BLaER1 (cell line): ENCODE measurements at regions not wholly inside any gene's neighbourhood (a gene's known extent, or its start where the extent isn't known, plus 50 kb on each side); places are given as distances from the start of the nearest gene placed in this dataset.
"Not testable (repeated sequence)": the region's sequence is repeated elsewhere in the genome, so short reads cannot be mapped to it uniquely, and the experiment has no call there.

Experiments used
- H3K27ac ChIP-seq: shearing (Covaris generic); formaldehyde crosslinking; 2 replicates; pipeline ENCODE4 v1.8.1; 2022
- H3K27me3 ChIP-seq: shearing (Covaris generic); formaldehyde crosslinking; 2 replicates; pipeline ENCODE4 v1.8.1; 2022
- H3K36me3 ChIP-seq: shearing (Covaris generic); formaldehyde crosslinking; 2 replicates; pipeline ENCODE4 v1.8.1; 2022
- H3K4me1 ChIP-seq: shearing (Covaris generic); formaldehyde crosslinking; 2 replicates; pipeline ENCODE4 v1.8.1; 2022
- H3K4me2 ChIP-seq: shearing (Covaris generic); formaldehyde crosslinking; 2 replicates; pipeline ENCODE4 v1.8.1; 2022
- H3K4me3 ChIP-seq: shearing (Covaris generic); formaldehyde crosslinking; 2 replicates; pipeline ENCODE4 v1.8.1; 2022
- H3K9ac ChIP-seq: shearing (Covaris generic); formaldehyde crosslinking; 2 replicates; pipeline ENCODE4 v1.8.1; 2022
- H3K9me3 ChIP-seq: shearing (Covaris generic); formaldehyde crosslinking; 2 replicates; pipeline ENCODE4 v1.8.1; 2022
- H4K20me1 ChIP-seq: shearing (Covaris generic); formaldehyde crosslinking; 2 replicates; pipeline ENCODE4 v1.8.1; 2022
- Cebpa-rat ChIP-seq: shearing (Covaris generic); IDR thresholded peaks from 2 replicates; pipeline ENCODE4 v1.8.1; 2022

GRCh38 chrX:124181515-124181914 lies 150.9 kb upstream of the TEX13D start:
- H3K4me1 ChIP-seq, H3K27ac ChIP-seq, H3K4me2 ChIP-seq, H3K9me3 ChIP-seq, H4K20me1 ChIP-seq, H3K4me3 ChIP-seq, H3K9ac ChIP-seq, H3K36me3 ChIP-seq: not testable (repeated sequence)
- peaks cover 26% of the 10 kb centered on the region; the same call in 1 of the 2 replicates for H3K27me3 ChIP-seq
- TF ChIP-seq Cebpa-rat = peak; percentile 83

- H3K9ac ChIP-seq = no peak overlapping the region
- no peak overlapping the region for H3K27ac ChIP-seq
- H3K36me3 ChIP-seq = no peaks in the 10 kb centered on the region
- H3K27me3 ChIP-seq = peaks cover 74% of the 10 kb centered on the region
- H3K4me1 ChIP-seq = 0 out of 2 replicates have a peak, but pooled peaks cover 7% of the 10 kb centered on the region
- TF ChIP-seq Cebpa-rat = no peak
- no peak overlapping the region for H3K4me3 ChIP-seq
- H3K4me2 ChIP-seq = no peak overlapping the region
- H3K9me3 ChIP-seq = no peaks in the 10 kb centered on the region; the same call in 1 of the 2 replicates
- H4K20me1 ChIP-seq = no peaks in the 10 kb centered on the region
Measured at GRCh38 chrX:124190440-124190839, 142.0 kb upstream of the TEX13D start.

- 0 out of 2 replicates have a peak, but pooled peaks cover 7% of the 10 kb centered on the region for H3K4me1 ChIP-seq
- TF ChIP-seq Cebpa-rat = no peak
Measured at GRCh38 chrX:124194199-124194598, 138.3 kb upstream of the TEX13D start.

GRCh38 chrX:124194901-124195300 lies 137.6 kb upstream of the TEX13D start:
- Histone ChIP-seq H3K4me2 (no peak overlapping the region), H3K4me1 (0 out of 2 replicates have a peak, but pooled peaks cover 7% of the 10 kb centered on the region), H3K9me3 (no peaks in the 10 kb centered on the region), H3K36me3 (no peaks in the 10 kb centered on the region), H3K27me3 (peaks cover 83% of the 10 kb centered on the region), H3K27ac (no peak overlapping the region), H3K4me3 (no peak overlapping the region), H4K20me1 (no peaks in the 10 kb centered on the region), H3K9ac (no peak overlapping the region)
- TF ChIP-seq Cebpa-rat = no peak

More at GRCh38 chrX:124194199-124194598, 138.3 kb upstream of the TEX13D start:
- Histone ChIP-seq H3K4me2 (no peak overlapping the region), H4K20me1 (no peaks in the 10 kb centered on the region), H3K36me3 (no peaks in the 10 kb centered on the region), H3K9ac (no peak overlapping the region), H3K4me3 (no peak overlapping the region), H3K27me3 (peaks cover 78% of the 10 kb centered on the region), H3K9me3 (no peaks in the 10 kb centered on the region), H3K27ac (no peak overlapping the region)

GRCh38 chrX:124203311-124203710 lies 129.1 kb upstream of the TEX13D start:
- peaks cover 66% of the 10 kb centered on the region for H3K27me3 ChIP-seq

GRCh38 chrX:124208660-124209059 lies 123.8 kb upstream of the TEX13D start:
- Histone ChIP-seq H3K9ac (no peak overlapping the region), H3K27ac (no peak overlapping the region), H3K4me1 (peaks cover 20% of the 10 kb centered on the region), H3K9me3 (peaks cover 3% of the 10 kb centered on the region; the same call in 1 of the 2 replicates), H3K27me3 (peaks cover 45% of the 10 kb centered on the region), H3K4me3 (no peak overlapping the region), H4K20me1 (no peaks in the 10 kb centered on the region), H3K36me3 (no peaks in the 10 kb centered on the region), H3K4me2 (peak overlapping the region; percentile 29)
- no peak for TF ChIP-seq Cebpa-rat

More at GRCh38 chrX:124203311-124203710, 129.1 kb upstream of the TEX13D start:
- no peak overlapping the region for H3K4me3 ChIP-seq
- H3K9me3 ChIP-seq = peaks cover 12% of the 10 kb centered on the region; the same call in 1 of the 2 replicates
- H3K4me2 ChIP-seq = no peak overlapping the region
- no peaks in the 10 kb centered on the region for H4K20me1 ChIP-seq
- no peaks in the 10 kb centered on the region for H3K36me3 ChIP-seq
- no peak overlapping the region for H3K9ac ChIP-seq
- no peak for TF ChIP-seq Cebpa-rat
- peaks cover 5% of the 10 kb centered on the region for H3K4me1 ChIP-seq
- H3K27ac ChIP-seq = no peak overlapping the region

GRCh38 chrX:124209792-124210576 lies 122.5 kb upstream of the TEX13D start:
- no peak for TF ChIP-seq Cebpa-rat
- H3K27me3 ChIP-seq = peaks cover 43% of the 10 kb centered on the region
- H3K9ac ChIP-seq = no peak overlapping the region
- no peaks in the 10 kb centered on the region for H4K20me1 ChIP-seq
- H3K4me2 ChIP-seq = no peak overlapping the region
- no peak overlapping the region for H3K4me3 ChIP-seq
- H3K9me3 ChIP-seq = peaks cover 3% of the 10 kb centered on the region; the same call in 1 of the 2 replicates
- H3K36me3 ChIP-seq = no peaks in the 10 kb centered on the region
- peaks cover 20% of the 10 kb centered on the region for H3K4me1 ChIP-seq
- no peak overlapping the region for H3K27ac ChIP-seq

GRCh38 chrX:124211312-124211942 lies 121.0 kb upstream of the TEX13D start:
- no peak overlapping the region for H3K4me2 ChIP-seq
- H3K4me1 ChIP-seq = peaks cover 29% of the 10 kb centered on the region
- H3K36me3 ChIP-seq = no peaks in the 10 kb centered on the region
- H4K20me1 ChIP-seq = no peaks in the 10 kb centered on the region
- H3K4me3 ChIP-seq = no peak overlapping the region
- TF ChIP-seq Cebpa-rat = no peak
- H3K27me3 ChIP-seq = peaks cover 45% of the 10 kb centered on the region
- H3K9ac ChIP-seq = no peak overlapping the region
- 0 out of 2 replicates have a peak, but pooled peaks cover under 1% of the 10 kb centered on the region for H3K9me3 ChIP-seq
- no peak overlapping the region for H3K27ac ChIP-seq

GRCh38 chrX:124212622-124213021 lies 119.8 kb upstream of the TEX13D start:
- H3K4me3 ChIP-seq = no peak overlapping the region
- H3K4me1 ChIP-seq = peaks cover 41% of the 10 kb centered on the region

GRCh38 chrX:124215786-124216185 lies 116.7 kb upstream of the TEX13D start:
- H3K36me3 ChIP-seq = no peaks in the 10 kb centered on the region
- H3K27me3 ChIP-seq = peaks cover 76% of the 10 kb centered on the region
- peak overlapping the region; percentile 73; the same call in 1 of the 2 replicates for H3K4me2 ChIP-seq
- no peak overlapping the region for H3K4me3 ChIP-seq
- H3K4me1 ChIP-seq = peaks cover 47% of the 10 kb centered on the region
- H3K27ac ChIP-seq = peak overlapping the region; percentile 84; the same call in 1 of the 2 replicates
- no peak overlapping the region for H3K9ac ChIP-seq
- no peaks in the 10 kb centered on the region for H4K20me1 ChIP-seq
- peaks cover 7% of the 10 kb centered on the region; the same call in 1 of the 2 replicates for H3K9me3 ChIP-seq
- no peak for TF ChIP-seq Cebpa-rat

More at GRCh38 chrX:124212622-124213021, 119.8 kb upstream of the TEX13D start:
- TF ChIP-seq Cebpa-rat = no peak
- Histone ChIP-seq H3K9ac (no peak overlapping the region), H3K9me3 (no peaks in the 10 kb centered on the region), H4K20me1 (no peaks in the 10 kb centered on the region), H3K27me3 (peaks cover 55% of the 10 kb centered on the region), H3K36me3 (no peaks in the 10 kb centered on the region), H3K27ac (no peak overlapping the region), H3K4me2 (peak overlapping the region; percentile 14; the same call in 1 of the 2 replicates)
